Stimulated activated CD8-positive, alpha-beta memory T cell treated with anti-CD3 and anti-CD28 coated beads, Interleukin-15, amount 100 ng/mL, for 48 hours (primary cell): ENCODE measurements at regions not wholly inside any gene's neighbourhood (a gene's known extent, or its start where the extent isn't known, plus 50 kb on each side); places are given as distances from the start of the nearest gene placed in this dataset.
"Not testable (repeated sequence)": the region's sequence is repeated elsewhere in the genome, so short reads cannot be mapped to it uniquely, and the experiment has no call there.

ENCODE experiments used
- DNase-seq, 2 donors: peaks; one replicate each; pipeline ENCODE4 v3.0.0-alpha.2; 2020; ENCODE audit warnings: low read depth in 2 of 2

DNA sequence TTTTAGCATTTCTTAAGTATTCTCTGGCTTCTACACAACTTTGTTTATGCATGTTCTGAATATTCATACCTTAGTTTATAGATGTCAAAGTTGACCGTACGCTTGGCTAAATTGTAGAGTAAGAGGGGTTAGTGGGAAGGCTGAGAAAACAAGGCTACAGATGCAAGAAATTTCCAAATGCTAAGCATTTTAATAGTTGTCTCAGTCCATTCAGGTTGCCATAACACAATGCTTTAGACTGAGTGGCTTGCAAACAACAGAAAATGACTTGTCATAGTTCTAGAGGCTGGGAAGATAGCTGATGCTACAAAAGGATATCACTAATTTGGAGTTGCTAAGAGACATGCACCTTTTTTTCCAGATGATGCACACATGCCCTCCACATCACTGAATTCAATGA, 53.0 kb upstream of the C1QTNF3 start:
- DNase-seq: not testable (repeated sequence)

DNA sequence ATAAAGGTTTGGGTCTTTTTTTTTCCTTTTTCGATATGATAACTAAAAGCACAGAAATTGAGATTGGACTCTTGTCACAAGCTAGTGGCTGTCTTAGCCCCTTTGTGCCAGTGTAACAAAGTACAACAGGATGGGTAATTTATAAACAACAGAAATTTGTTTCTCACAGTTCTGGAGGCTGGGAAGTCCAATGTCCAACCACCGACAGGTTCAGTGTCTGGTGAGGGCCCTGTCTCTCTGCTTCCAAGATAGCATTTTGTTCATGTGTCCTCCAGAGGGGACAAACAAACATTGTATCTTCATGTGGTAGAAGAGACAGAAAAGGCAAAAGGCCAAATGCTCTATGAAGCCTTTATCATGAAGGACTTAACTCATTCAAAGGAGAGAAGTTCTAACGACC, 56.9 kb upstream of the C1QTNF3 start:
- DNase-seq: not testable (repeated sequence)

DNA sequence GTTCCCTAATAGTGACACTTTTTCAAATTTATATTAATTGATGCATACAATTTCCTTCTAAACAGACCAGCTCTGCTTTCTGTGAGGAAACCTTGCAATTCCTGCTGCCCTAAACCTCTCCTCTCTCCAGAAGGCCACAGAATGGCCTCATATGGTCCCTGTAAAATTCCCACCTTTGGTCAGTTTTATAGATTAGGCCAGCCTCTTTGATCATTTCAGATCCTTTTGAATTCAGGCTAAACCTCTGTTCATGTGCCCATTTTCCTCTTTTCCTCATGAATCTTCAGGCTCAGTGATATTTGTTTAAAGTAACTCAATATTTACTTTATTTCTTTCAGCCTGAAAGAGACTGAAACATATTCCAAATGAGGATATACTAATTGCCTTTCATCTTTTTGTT, 58.6 kb upstream of the C1QTNF3 start:
- not testable (repeated sequence) for DNase-seq

DNA sequence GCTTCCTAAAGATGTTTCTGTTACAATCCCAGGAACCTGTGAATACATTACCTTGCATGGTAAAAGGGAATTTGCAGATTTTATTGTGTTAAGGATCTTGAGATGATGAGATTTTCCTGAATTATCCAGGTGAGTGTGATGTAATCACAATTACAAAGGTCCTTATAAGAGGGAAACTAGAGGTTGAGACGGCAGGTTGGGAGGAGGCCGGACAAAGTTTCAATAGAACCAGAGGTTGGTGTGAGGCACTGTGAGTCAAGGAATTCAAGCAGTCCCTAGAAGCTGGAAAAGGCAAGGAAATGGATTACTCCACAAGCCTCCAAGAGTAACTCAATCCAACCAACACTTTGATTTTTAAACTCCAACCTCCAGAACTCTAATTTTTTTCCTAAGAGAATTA, 65.9 kb upstream of the C1QTNF3 start:
- not testable (repeated sequence) for DNase-seq

DNA sequence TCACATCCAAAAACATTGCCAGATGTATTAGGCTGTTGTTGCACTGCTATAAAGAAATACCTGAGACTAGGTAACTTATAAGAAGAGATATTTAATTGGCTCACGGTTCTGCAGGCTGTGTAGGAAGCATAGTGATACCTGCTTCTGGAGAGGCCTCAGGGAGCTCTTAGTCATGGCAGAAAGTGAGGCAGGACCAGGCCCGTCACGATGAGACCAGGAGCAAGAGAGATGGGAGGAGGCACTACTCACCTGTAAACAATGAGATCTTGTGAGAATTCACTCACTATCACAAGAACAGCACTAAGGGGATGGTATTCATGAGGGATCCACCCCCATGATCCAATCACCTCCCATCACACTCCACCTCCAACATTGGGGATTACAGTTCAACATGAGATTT, 81.3 kb upstream of the C1QTNF3 start:
- DNase-seq: not testable (repeated sequence)

DNA sequence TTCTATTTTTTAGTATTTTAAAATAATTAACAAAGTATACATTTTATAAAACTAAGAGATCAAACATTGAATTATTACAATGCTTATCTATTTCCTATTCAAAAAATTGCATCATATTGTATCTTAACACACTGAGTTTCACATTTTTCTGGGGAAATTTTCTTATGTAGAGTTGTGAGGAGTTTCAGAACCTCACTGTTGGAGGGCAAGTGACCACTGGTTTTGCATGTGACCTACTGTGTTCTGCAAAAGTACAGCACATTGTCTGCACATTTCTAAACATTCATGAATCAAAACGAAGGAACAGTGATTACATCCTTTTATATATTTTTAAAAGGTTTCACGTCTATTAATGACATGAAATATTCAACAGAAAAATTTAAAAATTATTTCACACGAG, 82.3 kb upstream of the C1QTNF3 start:
- not testable (repeated sequence) for DNase-seq

DNA sequence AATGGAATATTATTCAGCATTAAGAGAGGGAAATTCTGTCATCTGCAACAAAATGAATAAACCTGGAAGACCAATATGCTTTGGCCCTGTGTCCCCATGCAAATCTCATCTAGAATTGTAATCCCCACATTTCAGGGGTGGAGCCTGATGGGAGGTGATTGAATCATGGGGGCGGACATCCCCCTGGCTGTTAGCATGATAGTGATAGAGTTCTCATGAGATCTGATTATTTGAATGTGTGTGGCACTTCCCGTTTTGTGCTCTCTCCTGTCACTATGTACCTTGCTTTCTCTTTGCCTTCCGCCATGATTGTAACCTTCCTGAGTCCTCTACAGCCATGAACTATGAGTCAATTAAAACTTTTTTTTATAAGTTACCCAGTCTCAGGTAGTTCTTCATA, 83.7 kb upstream of the C1QTNF3 start:
- DNase-seq: not testable (repeated sequence)

DNA sequence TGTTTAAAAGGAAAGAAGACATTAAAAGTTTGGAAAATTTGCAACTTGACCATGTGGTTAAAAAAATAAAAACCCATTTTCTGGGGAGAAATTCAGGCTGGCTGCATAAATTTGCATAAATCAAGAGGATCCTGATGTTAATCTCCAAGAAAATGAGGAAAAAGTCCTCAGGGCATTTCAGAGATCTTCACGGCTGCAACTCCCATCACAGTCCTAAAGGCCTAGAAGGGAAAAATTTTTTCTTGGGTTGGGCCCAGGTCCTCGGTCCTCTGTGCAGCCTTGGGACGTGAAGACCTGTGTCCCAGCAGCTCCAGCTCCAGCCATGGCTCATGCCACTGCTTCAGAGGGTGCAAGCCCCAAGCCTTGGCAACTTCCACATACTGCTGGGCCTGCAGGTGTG, 84.8 kb upstream of the C1QTNF3 start:
- DNase-seq: not testable (repeated sequence)

DNA sequence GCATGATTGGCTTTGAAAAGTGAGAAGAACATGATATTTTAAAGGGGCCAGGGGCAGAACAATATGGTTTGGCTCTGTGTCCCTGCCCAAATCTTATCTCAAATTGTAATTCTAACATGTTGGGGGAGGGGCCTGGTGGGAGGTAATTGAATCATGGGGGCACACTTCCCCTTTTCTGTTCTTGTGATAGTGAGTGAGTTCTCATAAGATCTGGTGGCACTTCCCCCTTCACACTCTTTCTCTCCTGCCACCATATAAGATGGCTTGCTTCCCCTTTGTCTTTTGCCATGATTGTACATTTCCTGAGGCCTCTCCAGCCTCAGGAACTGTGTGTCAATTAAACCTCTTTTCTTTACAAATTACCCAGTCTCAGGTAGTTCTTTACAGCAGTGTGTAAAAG, 85.9 kb upstream of the C1QTNF3 start:
- DNase-seq: not testable (repeated sequence)

DNA sequence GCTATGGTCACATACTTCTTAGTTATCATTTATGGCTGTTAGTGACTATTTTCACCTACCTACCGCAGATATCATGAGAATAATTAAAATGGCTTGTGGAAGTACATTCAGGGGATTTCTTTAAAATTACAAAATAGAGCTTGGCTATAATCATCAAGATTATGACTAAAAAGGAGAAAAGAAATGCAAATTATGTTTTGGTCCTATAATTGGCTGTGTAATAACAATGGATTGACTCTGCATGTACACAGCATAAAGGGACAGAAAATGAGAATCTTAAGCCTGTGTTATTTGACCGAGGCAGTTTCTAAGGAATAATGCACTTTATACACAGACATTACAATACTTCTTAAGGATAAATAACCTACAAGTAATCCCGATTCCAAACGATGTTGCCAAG, 112.0 kb upstream of the C1QTNF3 start:
- DNase-seq: not testable (repeated sequence)

DNA sequence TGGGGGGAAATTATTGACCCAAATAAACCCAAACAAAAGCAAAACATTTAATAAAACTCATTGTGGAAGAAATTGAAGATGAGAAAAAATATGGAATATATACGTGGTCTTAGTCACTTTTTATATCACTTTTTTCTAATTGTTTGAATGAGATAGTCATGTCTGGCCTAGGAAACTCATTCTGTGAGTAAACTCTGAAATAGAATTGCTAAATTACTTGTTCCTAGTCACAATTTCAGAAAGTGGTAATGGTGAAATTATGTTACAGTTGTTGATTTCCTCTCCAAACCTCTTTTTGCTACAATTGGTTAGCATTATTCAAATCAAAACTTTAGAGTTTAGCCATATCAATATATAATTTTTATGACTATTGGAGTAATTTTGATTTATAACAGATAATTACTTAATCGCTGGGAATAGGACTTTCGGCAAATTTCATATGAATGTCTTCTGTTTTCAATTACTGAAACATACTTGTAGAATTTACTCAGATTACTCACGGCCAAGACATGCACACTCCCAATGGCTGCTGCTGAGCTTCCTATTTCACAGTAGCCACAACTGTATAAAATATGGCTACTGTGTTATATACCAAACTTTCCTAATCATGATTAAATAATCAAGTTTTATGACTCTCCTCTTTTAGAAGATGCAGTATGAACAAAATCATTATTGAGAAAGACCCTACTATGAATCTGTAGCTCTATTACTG, 113.8 kb upstream of the C1QTNF3 start:
- DNase-seq: not testable (repeated sequence)

DNA sequence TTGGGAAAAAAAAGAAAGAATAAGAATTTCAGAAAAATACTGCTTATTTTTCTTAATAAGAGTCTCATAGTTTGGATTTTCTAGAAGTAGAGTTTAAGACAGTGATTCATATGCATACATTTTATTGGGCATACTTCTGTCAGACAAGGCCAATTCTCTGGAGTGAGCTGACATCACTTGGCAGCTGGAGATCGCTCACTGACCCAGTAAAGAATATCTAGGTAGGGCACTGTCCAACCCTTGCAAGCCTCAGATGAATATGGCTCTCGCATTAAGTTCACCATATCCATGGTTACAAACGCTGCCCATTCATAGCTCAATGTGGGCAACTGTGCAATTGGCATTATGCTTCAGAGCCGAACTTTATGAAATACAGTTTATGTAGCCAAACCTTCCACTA, 117.9 kb upstream of the C1QTNF3 start:
- not testable (repeated sequence) for DNase-seq

DNA sequence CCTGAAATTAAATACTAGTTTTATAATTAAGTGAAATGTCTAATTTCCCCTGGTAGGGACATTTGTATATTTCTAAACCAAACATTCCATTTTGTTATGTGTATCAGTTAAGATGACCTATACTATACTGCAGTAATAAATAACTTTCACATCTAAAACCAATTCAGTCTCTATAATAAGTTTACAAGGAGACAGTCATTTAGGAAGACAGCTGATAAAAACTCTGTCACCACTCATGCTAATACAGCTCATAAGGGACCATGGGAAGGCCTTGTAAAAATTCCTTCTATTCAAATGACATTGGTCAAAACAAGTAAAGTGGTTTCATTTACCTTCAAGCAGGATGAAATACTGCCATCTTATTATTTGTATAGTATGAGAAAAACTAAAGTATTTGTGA, 128.4 kb upstream of the C1QTNF3 start:
- not testable (repeated sequence) for DNase-seq

DNA sequence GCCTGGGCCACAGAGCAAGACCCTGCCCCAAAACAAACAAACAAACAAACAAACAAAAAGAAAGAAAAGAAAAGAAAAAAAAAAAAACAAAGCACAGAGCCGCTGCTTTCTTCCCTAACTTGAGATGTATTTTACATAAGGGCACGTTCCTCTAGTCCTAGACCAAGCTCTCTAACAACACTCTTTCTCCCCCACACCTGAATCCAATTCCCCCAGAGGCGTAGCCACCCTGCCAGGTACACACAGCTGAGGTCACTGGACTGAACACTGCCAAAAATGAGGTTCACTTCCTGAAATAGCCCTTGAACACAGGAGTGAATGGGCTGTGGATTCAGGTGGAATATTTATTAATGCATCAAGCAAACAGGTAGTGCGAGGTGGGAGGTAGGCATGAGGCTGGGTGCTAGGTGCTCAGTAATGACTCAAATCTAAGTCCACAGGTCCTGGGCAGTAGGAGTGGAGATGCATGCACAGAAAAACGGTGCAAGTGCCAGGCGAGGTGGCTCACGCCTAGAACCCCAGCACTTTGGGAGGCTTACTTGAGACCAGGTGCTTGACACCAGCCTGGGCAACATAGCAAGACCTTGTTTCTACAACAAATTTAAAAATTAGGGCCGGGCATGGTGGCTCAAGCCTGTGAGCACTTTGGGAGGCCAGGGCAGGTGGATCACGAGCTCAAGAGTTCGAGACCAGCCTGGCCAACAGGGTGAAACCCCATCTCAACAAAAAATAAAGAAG, 136.6 kb upstream of the C1QTNF3 start:
- DNase-seq: not testable (repeated sequence)

DNA sequence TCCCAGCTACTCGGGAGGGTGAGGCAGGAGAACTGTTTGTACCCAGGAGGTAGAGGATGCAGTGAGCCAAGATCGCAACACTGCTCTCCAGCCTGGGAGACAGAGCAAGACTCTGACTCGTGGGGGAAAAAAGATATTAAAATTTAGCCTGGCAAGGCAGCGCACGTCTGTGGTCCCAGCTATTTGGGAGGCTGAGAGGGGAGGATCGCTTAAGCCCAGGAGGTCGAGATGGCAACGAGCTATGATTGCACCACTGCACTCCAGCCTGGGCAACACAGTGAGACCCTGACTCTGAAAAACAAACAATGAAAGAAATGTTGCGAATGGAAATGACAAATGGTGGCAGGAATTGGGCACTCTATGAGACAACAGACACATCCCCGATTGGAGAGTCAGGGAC, 137.2 kb upstream of the C1QTNF3 start:
- DNase-seq: not testable (repeated sequence)

DNA sequence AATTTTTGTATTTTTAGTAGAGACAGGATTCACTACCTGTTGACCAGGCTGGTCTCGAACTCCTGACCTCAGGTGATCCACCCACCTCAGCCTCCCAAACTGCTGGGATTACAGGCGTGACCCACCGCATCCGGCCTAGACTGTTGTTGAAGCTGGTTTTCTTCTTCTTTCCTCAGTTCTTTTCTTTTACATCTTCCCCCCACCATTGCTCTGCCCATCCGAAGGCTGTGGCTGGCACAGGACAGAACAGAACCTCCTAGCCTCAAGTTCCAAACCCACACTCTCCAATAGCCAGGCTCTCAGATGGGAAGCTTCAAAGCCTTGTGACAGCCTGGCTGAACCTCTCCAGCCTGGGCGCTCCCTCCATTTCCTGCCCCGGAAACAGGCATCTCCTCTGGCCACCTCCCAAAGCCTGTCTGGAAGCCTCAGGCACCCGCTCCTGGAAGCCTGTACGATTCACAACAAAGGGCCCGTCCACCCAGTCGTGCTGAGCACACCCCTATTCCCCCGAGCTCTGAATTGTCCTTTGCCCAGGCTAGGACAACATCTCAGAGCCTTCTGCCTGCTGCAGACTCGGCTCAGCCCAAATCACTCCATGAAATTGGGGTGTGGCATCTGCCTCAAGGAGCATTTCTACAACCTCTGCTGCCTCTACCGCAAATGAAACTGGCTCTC, 138.1 kb upstream of the C1QTNF3 start:
- DNase-seq: not testable (repeated sequence)

DNA sequence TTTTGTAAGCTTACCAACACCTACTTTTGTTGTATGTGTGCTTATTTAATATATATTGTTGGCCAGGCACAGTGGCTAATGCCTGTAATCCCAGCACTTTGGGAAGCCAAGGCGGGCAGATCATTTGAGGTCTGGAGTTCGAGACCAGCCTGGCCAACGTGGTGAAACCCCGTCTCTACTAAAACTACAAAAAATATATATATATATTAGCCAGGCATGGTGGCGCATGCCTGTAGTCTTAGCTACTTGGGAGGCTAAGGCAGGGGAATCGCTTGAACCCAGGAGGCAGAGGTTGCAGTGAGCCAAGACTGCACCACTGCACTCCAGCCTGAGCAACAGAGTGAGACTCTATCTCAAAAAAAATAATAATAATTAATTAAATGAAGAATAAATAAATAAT, 142.0 kb upstream of the C1QTNF3 start:
- DNase-seq: not testable (repeated sequence)

DNA sequence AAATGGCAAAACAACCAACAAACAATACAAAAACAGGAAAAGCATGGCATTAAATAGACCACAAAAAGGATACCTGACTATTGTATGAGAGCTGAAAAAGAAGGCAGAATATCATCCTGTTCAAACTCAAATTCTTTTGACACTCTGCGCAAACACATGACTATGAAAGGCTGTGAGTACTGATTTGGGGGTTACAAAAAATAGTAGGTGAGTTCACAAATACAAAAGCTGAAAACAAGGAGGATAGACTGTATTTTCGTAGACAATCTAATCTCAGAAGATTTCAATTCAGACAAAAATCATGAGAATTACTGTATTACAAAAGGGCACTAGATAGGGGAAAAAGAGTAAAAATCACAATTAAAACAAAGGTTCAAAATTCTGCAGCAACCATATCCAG, 142.6 kb upstream of the C1QTNF3 start:
- not testable (repeated sequence) for DNase-seq

DNA sequence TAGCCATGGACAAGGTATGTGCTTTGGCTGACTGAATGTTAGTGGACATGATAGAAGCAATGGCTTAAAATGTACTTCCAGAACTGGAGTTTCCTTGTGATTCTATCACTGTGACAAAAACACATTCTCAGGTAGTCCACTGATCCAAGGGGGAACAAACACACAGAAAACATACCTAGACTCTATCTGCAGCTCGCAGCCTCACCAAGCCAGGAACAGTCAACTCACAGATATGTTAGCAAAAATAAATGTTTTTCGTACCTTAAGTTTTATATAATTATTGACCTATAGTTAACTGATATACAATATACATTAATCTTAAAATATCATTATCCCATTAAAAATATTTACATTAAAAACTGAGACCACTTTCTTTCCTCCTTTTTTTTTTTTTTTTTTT, 143.1 kb upstream of the C1QTNF3 start:
- DNase-seq: not testable (repeated sequence)

DNA sequence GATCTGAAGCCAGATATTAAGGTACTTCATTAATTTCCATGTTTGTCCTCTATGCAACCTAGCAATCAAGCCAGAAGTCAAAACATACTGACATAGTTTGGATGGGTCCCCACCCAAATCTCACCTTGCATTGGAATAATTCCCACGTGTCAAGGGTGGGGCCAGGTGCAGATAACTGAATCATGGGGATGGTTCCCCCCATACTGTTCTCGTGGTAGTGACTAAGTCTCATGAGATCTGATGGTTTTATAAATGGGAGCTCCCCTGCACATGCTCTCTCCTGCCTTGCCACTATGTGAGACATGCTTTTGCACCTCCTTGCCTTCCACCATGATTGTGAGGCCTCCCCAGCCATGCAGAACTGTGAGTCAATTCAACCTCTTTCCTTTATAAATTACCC, 143.9 kb upstream of the C1QTNF3 start:
- not testable (repeated sequence) for DNase-seq

DNA sequence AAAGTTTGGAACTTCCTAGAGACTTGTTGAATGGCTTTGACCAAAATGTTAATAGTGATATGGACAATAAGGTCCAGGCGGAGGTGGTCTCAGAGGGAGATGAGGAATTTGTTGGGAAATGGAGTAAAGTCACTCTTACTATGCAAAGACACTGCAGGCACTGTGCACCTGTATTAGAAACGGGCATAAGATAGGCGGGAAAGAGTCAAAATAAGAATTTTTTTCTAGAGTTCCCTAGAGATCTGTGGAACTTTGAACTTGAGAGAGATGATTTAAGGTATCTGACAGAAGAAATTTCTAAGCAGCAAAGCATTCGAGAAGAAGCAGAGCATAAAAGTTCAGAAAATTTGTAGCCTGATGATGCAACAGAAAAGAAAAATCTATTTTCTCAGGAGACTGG, 144.4 kb upstream of the C1QTNF3 start:
- not testable (repeated sequence) for DNase-seq

DNA sequence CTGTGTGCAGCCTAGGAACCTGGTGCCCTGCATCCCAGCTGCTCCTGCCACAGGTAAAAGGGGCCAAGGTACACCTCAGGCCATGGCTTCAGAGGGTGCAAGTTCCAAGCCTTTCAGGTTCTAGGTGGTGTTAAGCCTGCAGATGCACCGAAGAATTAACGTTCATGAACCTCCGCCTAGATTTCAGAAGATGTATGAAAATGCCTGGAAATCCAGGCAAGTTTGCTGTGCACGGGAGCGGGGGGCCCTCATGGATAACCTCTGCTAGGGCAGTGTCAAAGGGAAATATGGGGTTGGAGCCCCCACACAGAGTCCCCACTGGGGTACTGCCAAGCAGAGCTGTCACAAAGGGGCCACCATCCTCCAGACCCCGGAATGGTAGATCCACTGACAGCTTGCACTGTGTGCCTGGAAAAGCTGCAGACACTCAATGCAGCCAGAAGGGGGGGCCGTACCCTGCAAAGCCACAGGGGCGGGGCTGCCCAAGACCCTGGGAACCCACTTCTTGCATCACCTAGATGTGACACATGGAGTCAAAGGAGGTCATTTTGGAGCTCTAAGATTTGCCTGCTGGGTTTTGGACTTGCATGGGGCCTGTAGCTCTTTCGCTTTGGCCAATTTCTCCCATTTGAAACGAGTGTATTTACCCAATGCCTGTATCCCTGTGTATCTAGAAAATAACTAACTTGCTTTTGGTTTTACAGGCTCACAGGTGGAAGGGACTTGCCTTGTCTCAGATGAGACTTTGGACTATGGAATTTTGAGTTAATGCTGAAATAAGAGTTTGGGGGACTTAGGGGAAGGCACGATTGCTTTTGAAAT, 145.2 kb upstream of the C1QTNF3 start:
- peak; percentile 14 to 67 for DNase-seq
